WERI-Rb-1 (cell line): ENCODE measurements at regions not wholly inside any gene's neighbourhood (a gene's known extent, or its start where the extent isn't known, plus 50 kb on each side); places are given as distances from the start of the nearest gene placed in this dataset.

Experiments
- DNase-seq: peaks from one replicate; pipeline ENCODE4 v3.0.0-alpha.2; 2020
- H3K27ac ChIP-seq: fragments of 250-450 bp; sonication (Bioruptor Pico); 2 replicates; pipeline ENCODE4 v1.5.1; 2020; ENCODE audit warnings: mild to moderate bottlenecking, moderate library complexity
- H3K27me3 ChIP-seq: fragments of 250-450 bp; sonication (Bioruptor Pico); 2 replicates; pipeline ENCODE4 v1.5.1; 2021; ENCODE audit warnings: mild to moderate bottlenecking, low read depth, moderate library complexity; ENCODE audit not compliant: insufficient read depth, severe bottlenecking
- H3K36me3 ChIP-seq: fragments of 250-450 bp; sonication (Bioruptor Pico); 2 replicates; pipeline ENCODE4 v1.5.1; 2020; ENCODE audit warnings: mild to moderate bottlenecking, moderate library complexity
- H3K4me3 ChIP-seq: 2 replicates; pipeline ENCODE4 v1.5.1; 2011; ENCODE audit warnings: low read depth, mild to moderate bottlenecking, control low read depth, low read length
- H3K9me3 ChIP-seq: fragments of 250-450 bp; sonication (Bioruptor Pico); 2 replicates; pipeline ENCODE4 v1.5.1; 2021; ENCODE audit warnings: mild to moderate bottlenecking, moderate library complexity; ENCODE audit not compliant: severe bottlenecking
- TF ChIP-seq, protein P1 (sequence below): IDR thresholded peaks from 2 replicates; pipeline ENCODE4 v1.5.1; 2011; ENCODE audit warnings: low read depth, mild to moderate bottlenecking, control low read depth, inconsistent platforms, low read length

- TF ChIP-seq, protein P1, sequence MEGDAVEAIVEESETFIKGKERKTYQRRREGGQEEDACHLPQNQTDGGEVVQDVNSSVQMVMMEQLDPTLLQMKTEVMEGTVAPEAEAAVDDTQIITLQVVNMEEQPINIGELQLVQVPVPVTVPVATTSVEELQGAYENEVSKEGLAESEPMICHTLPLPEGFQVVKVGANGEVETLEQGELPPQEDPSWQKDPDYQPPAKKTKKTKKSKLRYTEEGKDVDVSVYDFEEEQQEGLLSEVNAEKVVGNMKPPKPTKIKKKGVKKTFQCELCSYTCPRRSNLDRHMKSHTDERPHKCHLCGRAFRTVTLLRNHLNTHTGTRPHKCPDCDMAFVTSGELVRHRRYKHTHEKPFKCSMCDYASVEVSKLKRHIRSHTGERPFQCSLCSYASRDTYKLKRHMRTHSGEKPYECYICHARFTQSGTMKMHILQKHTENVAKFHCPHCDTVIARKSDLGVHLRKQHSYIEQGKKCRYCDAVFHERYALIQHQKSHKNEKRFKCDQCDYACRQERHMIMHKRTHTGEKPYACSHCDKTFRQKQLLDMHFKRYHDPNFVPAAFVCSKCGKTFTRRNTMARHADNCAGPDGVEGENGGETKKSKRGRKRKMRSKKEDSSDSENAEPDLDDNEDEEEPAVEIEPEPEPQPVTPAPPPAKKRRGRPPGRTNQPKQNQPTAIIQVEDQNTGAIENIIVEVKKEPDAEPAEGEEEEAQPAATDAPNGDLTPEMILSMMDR, result no peak
- no peak overlapping the region for H3K27ac ChIP-seq
- H3K9me3 ChIP-seq, result no peaks in the 10 kb centered on the region
- no peak for DNase-seq
- H3K4me3 ChIP-seq, result no peak overlapping the region
- H3K36me3 ChIP-seq, result no peaks in the 10 kb centered on the region
- peaks cover 35% of the 10 kb centered on the region for H3K27me3 ChIP-seq
Measured at GRCh38 chrX:142076633-142077032, 128.5 kb downstream of the MAGEC2 start.

DNA sequence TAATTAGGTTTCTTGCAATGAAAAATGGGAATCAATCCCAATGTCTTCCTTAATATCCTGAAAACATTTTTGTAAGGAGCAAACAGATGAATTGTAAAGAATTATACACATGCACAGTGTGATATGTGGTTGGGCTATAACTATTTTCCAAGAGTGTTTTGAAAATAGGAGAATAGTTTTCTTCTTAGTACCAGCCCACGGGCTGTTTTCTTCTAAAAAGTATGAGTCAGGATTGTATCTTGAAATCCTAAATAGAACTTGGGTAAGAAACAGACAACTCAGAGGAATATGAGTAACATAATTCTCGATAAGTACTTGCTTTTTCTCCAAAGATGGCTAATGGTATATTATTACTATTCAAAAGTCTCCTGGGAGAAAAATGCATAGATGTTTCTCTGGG is 136.7 kb downstream of the MAGEC2 start:
- Histone ChIP-seq H3K36me3 (no peaks in the 10 kb centered on the region), H3K27ac (no peak overlapping the region), H3K4me3 (no peak overlapping the region), H3K9me3 (no peaks in the 10 kb centered on the region), H3K27me3 (peaks cover 24% of the 10 kb centered on the region)
- no peak for DNase-seq
- TF ChIP-seq, protein P1, result no peak

DNA sequence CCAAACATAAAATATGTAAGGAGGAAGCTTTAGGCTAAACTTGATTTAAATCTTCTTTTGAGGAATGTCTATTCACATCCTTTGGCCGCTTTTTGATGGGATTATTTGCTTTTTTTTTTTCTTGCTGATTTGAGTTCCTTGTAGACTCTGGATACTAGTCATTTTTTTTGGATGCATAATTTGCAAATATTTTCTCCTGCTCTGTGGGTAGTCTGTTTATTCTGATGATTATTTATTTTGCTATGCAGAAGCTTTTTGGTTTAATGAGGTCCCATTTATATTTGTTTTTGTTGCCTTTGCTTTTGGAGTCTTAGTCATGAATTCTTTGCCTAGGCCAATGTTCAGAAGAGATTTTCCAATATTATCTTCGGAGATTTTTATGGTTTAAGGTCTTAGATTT is 144.9 kb downstream of the MAGEC2 start:
- TF ChIP-seq, protein P1, result no peak
- Histone ChIP-seq H3K4me3 (no peak overlapping the region), H3K36me3 (no peaks in the 10 kb centered on the region), H3K9me3 (no peaks in the 10 kb centered on the region), H3K27me3 (no peaks in the 10 kb centered on the region), H3K27ac (no peak overlapping the region)
- no peak for DNase-seq

GRCh38 chrX:142054094-142054493 is 150.4 kb downstream of the MAGEC1 start:
- no peaks in the 10 kb centered on the region for H3K9me3 ChIP-seq
- no peak overlapping the region for H3K4me3 ChIP-seq
- DNase-seq, result no peak
- peaks cover 10% of the 10 kb centered on the region for H3K27me3 ChIP-seq
- TF ChIP-seq, protein P1, result no peak
- no peaks in the 10 kb centered on the region for H3K36me3 ChIP-seq
- H3K27ac ChIP-seq, result no peak overlapping the region

GRCh38 chrX:142052238-142052637 is 148.5 kb downstream of the MAGEC1 start:
- Histone ChIP-seq H3K36me3 (no peaks in the 10 kb centered on the region), H3K4me3 (no peak overlapping the region), H3K27ac (no peak overlapping the region), H3K9me3 (no peaks in the 10 kb centered on the region), H3K27me3 (peaks cover 10% of the 10 kb centered on the region)
- TF ChIP-seq, protein P1, result no peak
- no peak for DNase-seq

DNA sequence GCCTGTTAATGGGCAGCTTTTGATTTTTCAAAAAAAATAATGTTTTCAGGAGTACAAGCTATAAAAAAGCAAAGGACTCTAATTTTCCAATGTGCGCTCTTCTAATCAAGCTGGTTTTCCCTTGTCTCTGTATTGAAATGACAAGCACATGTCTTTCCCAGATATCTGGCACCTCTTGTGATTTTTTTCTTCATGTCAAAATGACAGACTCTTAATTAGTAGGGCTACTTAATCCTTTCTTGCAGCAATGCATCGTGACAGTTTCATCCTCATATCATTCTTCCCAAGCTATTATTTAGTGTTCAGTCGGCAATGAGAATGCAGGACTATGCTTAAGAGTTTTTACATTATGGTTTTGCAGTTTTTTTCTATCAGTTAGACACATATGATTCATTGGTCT is 139.5 kb downstream of the MAGEC1 start:
- Histone ChIP-seq H3K27me3 (peaks cover 28% of the 10 kb centered on the region), H3K27ac (no peak overlapping the region), H3K36me3 (no peaks in the 10 kb centered on the region), H3K4me3 (no peak overlapping the region), H3K9me3 (no peaks in the 10 kb centered on the region)
- DNase-seq, result no peak
- TF ChIP-seq, protein P1, result no peak
